ENCODE measurements at regions not wholly inside any gene's neighbourhood (a gene's known extent, or its start where the extent isn't known, plus 50 kb on each side); places are given as distances from the start of the nearest gene placed in this dataset.
"Not testable (repeated sequence)": the region's sequence is repeated elsewhere in the genome, so short reads cannot be mapped to it uniquely, and the experiment has no call there.

DNA sequence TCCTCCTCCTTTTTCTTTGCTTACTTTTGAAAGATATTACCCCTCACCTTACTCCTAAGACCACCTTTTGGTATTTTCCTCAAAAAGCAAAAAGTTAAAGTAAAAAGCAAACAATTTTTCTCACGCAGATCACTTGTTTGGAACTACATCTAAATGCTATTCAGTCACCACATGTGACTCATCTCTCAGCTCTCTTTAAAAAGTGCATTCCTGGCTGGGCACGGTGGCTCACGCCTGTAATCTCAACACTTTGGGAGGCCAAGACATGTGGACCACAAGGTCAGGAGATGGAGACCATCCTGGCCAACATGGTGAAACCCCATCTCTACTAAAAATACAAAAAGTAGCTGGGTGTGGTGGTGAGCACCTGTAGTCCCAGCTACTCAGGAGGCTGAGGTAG, 218.0 kb downstream of the HS3ST3B1 start:
- not testable (repeated sequence) for DNase-seq

DNA sequence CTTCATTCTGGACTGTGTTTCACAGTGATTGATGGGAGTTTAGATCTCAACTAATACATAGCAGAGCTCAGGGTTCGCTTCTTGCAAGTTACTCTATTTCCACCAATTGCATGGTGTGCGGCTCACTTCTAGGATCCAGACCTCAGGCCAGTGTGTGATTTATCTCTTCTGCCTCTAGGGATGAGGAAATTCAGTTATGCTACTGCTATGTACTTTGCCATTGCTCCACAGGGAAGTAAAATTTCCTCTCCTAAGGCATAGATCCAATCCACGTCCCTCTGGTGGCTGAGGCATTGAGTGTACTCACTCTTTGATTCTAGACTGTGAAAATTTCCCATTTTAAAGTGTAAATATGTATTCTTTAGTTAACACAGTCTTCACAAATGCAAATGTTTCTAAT, 214.1 kb downstream of the HS3ST3B1 start:
- DNase-seq, result no peak

DNA sequence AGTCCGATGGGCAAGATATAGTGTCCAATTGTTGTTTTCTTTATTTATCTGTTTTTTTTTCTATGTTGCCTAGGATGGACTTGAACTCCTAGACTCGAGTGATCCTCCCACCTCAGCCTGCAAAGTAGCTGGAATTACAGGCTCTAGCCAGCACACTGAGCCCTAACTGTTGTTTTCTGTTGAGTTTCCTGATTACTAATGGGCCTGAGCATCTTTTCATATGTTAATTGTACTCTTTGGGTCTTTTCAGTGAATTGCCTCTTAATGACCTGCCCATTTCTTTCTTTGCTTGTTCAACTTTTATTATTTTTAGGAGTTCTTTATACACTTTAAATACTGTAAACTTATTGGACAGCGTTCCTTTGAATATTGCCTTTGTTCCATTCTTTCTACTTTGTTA, 213.0 kb downstream of the HS3ST3B1 start:
- DNase-seq, result no peak

DNA sequence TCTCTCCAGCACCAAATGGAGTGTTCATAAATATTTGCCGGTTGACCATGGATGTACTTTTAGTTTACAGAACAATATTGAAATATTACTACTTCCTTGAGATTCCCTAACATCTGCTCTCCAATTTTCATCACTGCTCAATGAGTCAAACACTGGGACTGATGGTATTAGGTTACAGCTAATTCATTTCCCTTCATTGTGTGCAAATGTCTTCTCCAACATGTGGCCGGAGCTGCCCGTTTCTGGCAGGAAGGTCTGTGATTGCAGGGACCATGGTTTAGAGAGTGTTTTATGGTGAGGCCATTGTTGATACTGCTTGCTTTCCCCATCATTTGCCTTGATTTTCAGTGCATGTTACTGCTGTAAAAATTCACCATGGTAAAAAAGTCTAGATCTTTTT, 209.3 kb downstream of the HS3ST3B1 start:
- DNase-seq, result no peak

DNA sequence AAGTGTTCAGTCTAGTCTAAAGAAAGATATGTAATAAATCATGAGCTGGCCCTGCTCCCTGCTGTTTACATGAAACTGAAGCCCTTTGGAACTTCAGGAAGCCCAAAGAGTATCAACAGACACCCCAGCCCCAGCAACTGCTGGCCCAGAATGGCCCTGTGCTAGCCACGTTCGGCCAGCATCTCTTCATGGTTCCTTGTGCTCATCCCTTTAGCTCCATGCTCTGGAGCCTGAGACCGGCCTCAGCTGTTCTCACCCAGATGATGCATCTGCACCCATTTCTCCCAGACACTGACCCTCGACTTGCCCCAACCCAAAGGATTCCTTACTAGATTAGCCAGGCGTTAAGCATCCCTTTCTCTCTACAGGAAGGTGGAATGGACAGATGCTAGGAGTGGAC, 207.3 kb downstream of the HS3ST3B1 start:
- no peak for DNase-seq

DNA sequence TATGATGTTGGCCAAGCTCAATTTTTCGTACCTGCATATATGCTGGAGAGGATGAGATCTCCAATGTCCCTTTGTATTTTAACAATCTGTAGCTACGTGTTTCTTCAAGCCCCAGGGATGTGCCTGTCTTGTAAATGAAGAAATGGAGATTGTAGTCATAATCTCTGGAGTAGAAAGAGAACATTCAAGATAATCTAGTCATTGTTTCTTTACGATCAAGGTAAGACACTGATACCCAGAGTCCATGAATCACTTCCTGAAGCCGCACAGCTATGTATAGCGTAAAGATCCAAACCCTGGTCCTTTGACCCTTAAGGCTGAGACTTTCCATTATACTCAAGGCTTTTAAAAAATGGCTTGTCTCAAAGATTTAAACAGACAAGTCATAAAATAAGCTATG, 205.5 kb downstream of the HS3ST3B1 start:
- no peak for DNase-seq

DNA sequence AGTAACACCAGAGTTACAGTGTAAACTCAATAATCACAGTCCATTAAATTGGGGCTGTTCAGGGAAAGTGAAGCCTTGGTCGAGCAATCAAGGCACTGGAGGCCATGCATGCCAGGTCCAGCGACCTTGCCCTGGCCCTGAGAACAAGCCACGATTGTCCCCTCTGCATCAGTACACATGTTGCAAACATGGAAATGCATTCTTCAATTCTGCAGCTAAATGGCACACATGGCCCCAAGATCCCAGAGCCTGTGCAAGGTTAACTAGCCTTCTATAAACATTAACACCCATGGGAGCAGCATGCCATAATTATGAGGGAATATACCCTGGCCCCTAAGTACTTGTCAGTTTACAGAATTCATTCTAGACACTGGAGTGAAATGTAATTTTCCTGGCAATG, 204.7 kb downstream of the HS3ST3B1 start:
- DNase-seq, result no peak

DNA sequence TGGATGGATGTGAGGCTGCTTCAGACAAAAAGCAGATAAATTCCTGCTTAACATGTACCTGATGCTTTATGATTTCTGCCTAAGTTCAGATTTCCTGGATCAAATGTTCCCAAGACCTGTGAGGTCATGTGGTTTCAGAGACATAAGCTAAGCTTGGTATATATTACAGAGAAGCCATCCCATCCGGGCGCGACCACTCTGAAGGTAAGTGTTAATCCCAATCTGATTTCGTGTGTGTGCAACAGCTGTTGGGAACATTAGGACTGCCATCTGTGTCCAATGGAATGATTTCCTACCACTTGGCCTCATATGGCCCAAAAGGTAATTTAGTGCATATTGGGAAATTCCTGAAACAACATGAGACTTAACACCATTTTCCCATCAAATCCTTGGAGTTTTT, 199.1 kb downstream of the HS3ST3B1 start:
- no peak for DNase-seq

DNA sequence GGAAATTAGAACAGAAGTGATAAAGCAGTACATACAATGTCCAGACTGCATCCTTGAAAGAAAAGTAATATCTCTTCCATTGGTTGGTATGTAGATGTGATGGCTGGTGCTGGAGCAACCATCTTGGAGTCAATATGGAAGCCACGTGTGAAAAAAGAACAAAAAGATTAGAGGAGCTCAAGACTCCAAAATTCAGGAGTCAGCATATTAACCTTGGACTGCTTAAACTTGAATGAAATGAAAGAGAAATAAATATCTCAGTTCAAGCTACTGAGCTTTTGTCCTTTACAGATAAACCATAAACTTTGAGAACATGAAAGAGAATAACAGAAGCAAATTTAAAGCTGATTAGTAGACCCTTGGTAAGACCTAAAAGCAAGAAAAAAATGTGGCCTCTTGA, 197.9 kb downstream of the HS3ST3B1 start:
- no peak for DNase-seq

DNA sequence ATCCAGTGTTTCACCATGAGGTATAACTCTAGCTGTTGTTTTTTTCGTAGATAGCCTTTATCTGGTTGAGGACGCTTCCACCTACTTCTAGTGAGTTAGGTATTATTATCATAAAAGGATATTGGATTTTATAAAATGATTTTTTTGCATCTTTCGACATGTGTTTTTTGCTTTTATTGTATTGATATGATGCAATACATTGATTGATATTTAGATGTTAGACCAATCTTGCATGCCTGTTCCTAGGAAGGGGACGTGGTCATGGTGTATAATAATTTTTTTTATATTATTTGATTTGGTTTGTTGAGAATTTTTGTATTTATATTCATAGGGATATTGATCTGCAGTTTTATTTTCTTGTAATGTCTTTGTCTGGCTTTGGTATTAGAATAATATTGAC, 193.3 kb downstream of the HS3ST3B1 start:
- DNase-seq, result no peak

DNA sequence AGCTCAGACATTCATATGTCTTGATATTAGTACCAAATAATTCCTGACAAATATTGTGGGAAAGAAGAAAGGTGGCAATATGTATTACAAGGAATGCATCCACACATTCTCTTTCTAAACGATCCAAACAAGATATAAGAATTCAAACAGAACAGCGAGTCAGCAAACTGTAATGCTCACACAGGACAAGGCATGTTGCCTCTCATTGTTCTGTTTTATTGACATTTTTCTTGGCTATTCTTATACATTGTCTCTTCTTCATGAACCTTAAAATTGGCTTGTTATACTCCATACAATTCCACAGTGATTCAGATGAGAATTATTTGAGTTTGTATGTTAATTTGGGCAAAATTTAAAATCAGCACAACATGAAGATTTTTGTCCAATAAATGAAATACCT, 189.1 kb downstream of the HS3ST3B1 start:
- DNase-seq, result no peak

DNA sequence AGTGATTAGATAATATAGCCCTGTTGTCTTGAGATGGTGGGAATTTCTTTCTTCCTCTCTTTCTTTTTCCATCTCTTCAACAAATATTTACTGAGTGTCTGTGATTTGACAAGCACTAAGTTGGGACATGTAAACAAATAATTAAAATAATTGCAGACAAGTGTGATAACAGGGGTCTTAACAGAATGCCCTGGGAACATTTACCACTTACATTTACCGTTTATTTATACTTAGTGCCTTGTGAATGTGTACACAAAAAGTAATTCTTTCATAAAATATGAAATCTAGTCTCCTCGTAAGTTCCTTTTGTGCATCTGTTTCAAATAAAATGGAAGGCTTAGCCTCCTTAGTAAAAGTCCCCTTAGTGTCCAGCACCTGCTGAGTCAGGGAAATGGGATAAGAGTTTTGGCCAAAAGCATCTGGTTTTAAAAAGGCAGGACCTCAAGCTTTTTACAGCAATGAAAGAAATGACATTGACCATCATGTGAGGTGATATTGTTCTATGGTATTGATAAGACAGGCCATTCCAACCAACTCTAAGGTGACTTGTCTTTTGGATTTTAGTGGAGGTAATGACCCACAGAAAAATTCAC, 188.2 kb downstream of the HS3ST3B1 start:
- no peak for DNase-seq

DNA sequence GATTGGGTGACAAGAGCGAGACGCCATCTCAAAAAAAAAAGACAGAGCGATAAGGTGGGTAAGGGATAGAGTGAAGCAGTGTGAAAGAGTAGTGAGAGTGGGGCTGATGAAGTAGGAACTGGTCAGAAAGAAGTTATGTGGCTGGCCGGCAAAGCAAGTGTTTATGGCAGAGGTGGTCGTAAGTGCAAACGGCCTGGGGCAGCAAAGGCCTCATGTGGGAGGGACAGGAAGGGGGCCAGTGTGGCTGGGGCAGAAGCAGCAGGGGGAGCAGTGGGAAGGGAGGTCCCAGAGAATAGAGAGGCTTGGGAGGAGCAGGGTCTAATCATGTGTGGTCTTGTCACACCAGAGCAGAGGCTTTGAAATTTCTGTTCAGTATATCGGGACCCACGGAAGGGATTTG, 186.2 kb downstream of the HS3ST3B1 start:
- DNase-seq, result no peak

DNA sequence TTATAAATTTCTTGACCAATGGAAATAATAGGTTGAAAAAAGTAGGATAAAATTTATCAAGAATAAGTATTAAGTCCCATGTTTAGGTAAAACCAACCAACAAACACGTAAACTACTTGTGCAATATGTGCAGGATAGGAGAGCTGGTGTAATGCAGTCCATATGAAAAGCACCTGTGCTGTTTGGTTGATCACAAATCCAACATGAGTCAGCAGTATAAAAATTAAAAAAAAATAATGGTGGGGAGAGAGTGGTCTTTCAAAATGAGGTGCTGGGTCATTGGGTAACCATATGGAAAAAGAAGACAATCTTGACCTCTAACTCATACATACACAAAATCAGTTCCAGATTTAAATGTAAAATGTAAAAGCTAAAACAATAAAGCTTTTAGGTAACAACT, 181.8 kb downstream of the HS3ST3B1 start:
- DNase-seq, result no peak

DNA sequence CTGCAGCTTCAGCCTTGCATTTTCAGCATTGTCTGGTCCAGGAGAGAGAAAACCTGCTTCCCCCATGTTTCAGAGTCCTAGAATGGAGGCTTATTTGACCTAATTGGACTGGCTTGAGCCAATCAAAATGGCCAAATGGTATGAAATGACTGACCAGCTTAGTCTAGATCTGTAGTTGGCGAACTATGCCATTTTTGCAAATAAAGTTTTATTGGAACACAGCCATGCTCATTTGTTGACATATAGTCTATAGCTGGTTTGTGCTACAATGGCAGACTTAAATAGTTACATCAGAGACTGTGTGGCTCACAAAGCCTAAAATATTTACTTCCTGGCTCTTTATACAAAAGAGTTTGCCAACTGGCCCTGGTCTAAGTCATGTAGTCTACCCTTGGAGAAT, 180.8 kb downstream of the HS3ST3B1 start:
- DNase-seq, result no peak

DNA sequence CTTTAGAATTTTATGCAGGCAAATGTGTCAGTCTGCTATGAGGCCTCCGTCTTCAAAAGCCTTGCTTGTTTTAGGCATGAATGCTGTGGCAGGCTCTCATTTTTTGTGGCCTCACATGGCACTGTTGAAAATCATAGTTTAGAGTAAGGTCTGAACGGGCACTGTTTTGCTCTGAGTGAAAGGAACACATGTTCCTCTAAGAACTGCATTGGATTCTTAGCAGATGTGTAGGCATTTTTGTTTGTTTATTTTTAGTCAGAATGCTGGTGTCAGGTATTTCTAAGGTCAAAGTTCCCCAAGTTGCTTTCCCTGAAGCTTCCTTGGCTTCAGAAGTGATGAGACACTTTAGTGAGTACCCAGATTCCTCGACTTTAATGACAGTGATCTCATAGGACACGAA, 173.7 kb downstream of the HS3ST3B1 start:
- no peak for DNase-seq

DNA sequence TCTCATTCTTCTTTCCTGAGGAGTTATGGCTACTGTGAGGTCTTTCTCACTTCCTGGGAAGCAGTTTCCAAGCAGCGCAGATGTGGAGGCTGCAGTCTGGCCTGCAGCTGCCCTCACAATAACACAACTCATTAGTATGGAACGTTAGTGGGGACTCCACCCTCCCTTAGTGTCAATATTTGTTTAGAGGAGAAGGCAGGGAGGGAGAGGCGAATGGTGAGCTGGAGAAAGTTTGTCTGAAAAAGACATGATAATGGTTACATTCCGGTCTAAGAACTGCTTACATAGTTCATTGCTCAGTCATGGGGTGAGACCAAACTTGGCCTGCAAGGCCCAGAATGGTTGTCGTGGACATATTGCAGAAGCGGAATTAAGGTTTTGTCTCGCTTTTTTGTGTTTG, 170.2 kb downstream of the HS3ST3B1 start:
- DNase-seq, result no peak

DNA sequence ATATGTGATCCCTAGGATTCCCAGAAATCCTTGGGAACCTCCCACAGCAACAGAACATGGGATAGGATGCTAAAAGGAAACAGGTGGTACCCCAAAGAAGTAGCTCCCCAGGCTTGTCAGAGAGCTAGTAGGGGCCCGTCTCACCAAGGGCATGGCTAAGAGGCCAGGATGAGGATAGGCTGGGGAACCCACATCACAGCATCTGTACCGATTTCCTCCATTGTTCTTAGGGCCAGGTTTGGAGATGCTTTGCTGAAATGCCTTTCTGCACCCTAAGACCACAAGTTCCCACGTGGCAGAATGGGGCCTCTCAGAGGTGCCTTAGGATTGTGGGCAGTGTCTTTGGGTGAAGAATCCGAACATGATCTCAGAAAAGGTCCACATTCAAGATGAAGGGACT, 169.5 kb downstream of the HS3ST3B1 start:
- DNase-seq, result no peak

DNA sequence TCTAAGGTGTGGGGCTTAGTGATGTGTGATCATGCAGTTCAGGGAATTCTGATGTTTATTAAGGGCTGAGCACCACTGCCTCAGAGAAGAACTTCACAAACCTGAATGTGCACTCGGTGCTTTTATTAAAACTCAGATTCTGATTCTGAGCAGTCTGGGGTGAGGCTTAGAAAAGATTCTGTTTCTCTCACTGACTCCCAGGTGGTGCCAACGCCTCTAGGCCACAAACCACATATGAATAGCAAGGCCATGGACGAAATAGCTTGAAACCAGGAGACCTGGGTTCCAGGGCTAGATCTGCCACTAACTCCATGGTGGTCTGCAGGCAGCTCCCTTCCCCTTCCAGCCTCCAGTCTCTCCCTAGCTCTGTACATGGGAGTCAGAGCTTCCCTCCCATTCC, 169.1 kb downstream of the HS3ST3B1 start:
- DNase-seq, result no peak

DNA sequence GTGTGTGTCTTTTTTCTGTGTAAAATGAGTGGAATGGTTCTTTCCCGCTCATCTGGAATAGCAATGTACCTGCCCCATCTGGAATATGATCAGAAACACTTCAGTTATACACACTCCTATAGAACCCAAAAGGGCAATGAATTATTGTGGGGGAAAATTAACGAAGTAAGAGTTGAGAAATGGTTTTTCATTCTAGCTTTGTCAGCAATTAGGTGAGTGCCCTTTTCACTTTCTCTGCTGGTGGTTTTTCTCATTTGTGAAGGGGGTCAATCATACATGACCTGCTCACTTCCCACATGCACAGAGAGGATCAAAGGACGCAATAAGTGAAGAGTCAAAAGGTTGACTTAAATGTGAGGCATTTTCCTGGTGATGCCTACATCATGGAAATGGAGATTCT, 168.0 kb downstream of the HS3ST3B1 start:
- DNase-seq, result no peak

DNA sequence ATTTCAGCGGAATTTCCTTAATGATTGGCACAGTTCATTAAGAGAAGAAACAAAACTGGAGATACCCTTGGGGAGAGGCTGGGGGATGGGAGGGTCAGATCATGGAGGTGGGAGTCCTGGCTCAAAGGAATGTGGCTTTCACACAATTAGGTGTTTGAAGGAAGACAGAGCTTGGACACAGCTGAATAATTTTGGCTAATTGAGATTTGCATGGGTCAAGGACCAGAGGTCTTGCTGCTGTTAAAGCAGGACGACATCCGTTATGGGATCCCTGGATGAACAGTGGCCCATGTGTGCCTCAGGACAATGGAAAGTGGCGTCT, 160.3 kb downstream of the HS3ST3B1 start:
- no peak for DNase-seq

DNA sequence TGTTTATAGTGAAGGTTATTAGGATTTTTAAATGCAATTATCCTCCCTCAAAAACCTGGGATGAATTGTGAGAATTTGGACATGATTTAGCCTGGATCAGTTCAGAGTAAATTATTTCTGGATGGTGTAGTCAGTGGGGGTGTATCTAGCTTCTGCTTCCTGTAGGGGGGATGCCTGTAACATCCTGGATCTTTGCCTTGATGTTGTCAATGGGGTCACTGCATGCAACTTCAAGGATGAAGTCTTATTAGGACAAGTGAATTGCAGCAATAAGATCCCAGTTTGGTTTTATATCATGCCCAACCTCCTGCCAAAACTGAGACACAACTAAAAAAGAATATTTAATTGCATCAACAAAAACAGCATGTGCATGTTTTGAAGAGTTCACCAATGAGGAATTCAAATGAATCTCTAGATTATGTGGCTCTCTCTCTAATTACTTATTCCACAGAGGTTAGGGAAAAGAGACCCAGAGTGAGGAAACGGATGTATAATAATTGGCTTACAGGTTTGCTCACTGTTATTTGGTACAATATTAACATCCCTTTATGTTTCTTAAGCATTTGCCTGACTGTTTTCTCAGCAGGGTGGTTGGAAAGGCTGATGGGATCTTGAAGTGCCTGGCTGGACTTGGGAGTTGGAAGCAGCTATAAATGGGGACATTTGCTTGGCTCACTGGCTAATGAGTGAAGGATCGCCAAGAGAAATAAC, 159.8 kb downstream of the HS3ST3B1 start:
- no peak for DNase-seq

DNA sequence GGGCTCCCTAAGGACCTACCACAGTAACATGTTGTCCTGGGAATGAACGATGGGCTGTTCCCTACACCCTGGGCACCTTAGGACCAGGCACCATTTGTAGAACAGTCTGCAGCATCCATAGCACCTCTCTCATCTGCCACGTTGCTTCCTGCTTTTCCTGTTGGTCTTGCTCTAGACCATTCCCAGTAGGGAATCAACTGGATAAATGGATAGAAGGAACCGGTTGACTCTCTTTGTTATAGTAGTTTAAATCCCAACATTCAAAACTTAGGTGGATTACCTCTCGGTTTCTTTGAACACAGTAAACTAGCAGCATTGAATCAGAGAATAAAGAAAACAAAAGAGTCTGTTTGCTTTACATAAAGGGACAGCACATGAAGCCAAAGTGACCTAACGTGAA, 159.1 kb downstream of the HS3ST3B1 start:
- DNase-seq, result no peak

DNA sequence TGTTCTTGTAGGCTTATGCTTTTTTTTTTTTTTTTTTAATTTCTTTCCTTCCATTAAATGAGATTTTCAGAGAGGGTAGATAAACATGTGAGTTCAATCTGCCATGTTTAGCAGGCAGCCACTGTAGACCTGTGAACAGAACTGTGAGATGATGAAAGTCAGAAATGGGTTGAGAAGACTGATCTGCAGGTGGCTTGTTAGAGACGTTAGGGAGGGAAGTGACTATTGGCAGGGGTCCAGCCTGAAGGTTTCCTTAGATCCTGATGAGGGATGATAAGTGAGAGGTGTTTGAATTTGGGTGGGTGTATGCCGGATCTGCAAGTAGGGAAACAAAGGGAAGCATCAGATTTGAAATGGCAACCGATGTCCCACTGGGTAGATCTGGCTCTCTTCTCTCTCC, 157.8 kb downstream of the HS3ST3B1 start:
- no peak for DNase-seq

DNA sequence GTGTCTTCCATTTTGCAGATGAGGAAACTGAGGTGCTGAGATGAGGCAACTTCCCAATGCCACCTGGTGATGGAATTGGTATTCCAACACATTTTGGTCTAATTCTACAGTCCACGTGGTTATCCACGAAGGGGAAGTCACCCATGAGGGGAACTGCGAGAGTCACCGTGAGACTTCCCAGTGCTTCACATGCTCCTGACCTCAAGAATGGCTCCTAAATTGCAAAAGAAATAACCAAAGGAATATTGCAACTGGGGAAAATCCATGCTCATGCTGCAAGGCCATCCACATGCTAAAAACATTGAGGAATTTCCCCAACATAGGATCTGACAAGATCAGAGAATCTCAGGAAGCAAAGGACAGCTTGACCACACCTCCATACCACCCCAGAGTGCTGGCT, 153.9 kb downstream of the HS3ST3B1 start:
- no peak for DNase-seq

DNA sequence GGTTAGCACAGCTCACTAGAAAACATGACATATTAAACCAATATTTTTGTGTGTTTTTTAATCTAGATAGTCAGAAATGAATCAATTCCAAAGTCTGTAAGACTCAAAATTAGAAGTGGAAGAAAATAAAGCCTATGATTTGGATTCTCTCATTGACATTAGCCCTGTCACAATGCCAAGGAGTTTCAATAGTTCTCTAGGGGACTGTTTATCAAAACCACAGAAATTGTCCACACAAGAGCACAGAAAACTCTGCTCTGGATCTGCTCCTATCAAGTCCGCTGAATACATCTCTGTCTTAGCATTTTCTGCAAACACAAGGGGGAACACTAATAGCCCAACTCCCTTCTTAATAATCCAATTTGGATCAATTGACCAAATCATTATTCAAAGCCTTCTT, 152.0 kb downstream of the HS3ST3B1 start:
- DNase-seq, result no peak
